Left cardiac atrium (tissue), 4 donors: ENCODE measurements at regions not wholly inside any gene's neighbourhood (a gene's known extent, or its start where the extent isn't known, plus 50 kb on each side); places are given as distances from the start of the nearest gene placed in this dataset.
"Not testable (repeated sequence)": the region's sequence is repeated elsewhere in the genome, so short reads cannot be mapped to it uniquely, and the experiment has no call there.

ENCODE experiments used
- ATAC-seq, 2 donors: fragments of 200-7000 bp; cut with Tn5 transposase; one replicate each; pipeline ENCODE4 v1.9.1; 2020; ENCODE audit warnings: mild to moderate bottlenecking in 2 of 2, moderate library complexity in 2 of 2
- DNase-seq: peaks from one replicate; pipeline ENCODE4 v3.0.0-alpha.2; 2020
- intact Hi-C, 2 donors: fragments of 100-400 bp; cut with DNase I; formaldehyde crosslinking; loops; one replicate each; pipeline versions ENCODE4 v1.14.1 to v1.15.1; 2022 to 2023
- donor health status: DM: no; HTN: yes; CAD: no.
- donor health status: DM: no; HTN: yes; CAD: no; lungs with severe emphysema.
- donor health status: DM: yes; HTN: yes; CAD: no.
- donor health status: Dilated cardiomyopathy.

DNA sequence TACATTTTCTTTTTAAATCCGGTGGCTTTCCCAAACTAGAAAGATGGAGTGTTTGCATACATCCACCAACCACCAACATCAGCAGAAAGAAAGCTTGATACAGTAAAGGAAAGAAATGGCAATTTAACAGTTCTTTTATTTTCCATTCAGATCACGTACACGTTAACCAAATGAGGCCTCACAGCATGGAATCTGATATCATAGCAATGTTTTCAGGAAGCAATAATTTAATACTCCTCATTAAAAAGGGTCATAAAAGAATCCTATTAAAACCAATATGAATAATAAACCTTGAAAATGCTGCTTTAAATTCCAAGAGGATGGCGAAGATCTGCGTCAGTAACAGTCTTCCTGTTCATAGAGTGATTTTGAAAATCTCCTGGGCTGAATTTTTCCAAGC is 1562.1 kb downstream of the KHDRBS2 start:
- DNase-seq, ATAC-seq, intact Hi-C loops: not testable (repeated sequence)

GRCh38 chr6:60695232-60695631 is 1590.8 kb downstream of the KHDRBS2 start:
- intact Hi-C loops, result no loop called here
- ATAC-seq, result no peak
- no peak for DNase-seq

DNA sequence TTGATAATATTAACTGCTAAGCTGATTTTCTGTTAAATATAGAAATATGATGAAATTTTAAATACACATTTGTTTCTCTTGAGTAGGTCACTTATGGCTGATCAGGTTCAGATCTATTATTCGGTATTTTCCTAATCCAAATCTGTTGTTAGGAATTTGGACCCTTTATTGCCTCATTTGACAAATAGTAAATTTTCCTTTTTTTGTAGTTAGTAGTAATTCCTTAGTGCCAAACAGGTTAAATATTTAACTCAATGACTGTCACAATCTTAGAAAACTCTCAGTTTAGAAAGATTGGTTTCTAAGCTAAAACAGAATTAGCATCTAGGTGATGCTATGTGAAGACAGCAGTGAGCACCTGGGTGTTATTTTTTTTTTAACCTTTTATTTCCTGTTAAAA is 1598.9 kb downstream of the KHDRBS2 start:
- intact Hi-C loops, result no loop called here
- ATAC-seq (no peak), DNase-seq (no peak)

GRCh38 chr6:60681806-60682205 is 1604.2 kb downstream of the KHDRBS2 start:
- DNase-seq (no peak), ATAC-seq (no peak)
- intact Hi-C loops, result no loop called here

DNA sequence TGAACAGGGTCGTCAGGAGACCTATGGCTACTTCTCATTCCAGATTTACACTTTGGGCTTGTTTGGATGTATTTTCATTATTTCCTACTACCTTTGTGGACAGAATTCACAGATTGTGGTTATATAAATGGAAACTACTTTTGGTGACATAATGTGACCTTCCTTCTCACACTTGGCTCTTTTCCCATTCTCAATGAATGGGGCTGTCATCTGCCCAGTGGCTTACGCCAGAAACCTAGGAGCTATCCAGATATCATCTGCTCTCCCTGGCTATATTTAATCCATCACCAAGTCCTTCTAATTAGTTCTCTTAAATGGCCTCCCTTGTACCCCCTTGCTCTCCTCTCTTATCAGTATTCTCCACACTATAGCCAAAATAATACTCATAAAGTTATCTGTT is 1606.8 kb downstream of the KHDRBS2 start:
- DNase-seq (no peak), ATAC-seq (no peak)
- intact Hi-C loops, result no loop called here

- intact Hi-C loops, result no loop called here
- no peak for ATAC-seq
- no peak for DNase-seq
Observed at GRCh38 chr6:60671369-60671768, 1614.7 kb downstream of the KHDRBS2 start.

- DNase-seq (no peak), ATAC-seq (no peak)
- intact Hi-C loops, result no loop called here
Observed at GRCh38 chr6:60670036-60670435, 1616.0 kb downstream of the KHDRBS2 start.

DNA sequence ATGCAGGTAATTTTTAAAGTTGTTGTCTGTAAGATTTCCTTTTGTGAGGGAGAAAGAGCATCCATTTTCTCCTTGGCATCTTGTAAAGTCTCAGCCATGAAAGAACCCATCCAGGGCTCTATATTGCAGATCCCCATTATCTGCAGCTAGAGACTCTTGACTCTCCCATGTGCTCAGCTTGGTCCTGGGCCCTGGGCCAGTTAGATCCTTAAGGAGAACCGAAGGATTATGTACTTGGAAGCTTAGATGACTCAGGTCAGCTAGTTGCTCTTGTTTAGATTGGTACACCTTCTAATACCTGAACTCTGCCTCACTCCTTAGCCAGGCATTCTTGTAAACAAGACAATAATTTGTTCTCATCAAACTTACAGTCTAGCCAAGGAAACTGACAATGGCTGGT is 1617.6 kb downstream of the KHDRBS2 start:
- ATAC-seq (no peak), DNase-seq (no peak)
- intact Hi-C loops, result no loop called here

DNA sequence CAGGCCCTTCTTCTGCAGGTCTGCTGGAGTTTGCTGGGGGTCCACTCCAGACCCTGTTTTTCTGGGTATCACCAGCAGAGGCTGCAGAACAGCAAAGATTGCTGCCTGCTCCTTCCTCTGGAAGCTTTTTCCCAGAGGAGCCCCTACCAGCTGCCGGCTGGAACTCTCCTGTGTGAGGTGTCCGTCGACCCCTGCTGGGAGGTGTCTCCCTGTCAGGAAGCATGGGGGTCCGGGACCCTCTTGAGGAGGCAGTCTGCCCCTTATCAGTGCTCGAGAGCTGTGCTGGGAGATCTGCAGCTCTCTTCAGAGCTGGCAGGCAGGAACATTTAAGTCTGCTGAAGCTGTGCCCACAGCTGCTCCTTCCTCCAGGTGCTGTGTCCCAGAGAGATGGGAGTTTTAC is 1622.8 kb downstream of the KHDRBS2 start:
- DNase-seq, ATAC-seq, intact Hi-C loops: not testable (repeated sequence)

- intact Hi-C loops, result no loop called here
- DNase-seq (no peak), ATAC-seq (no peak)
Observed at GRCh38 chr6:60643870-60644269, 1642.2 kb downstream of the KHDRBS2 start.

DNA sequence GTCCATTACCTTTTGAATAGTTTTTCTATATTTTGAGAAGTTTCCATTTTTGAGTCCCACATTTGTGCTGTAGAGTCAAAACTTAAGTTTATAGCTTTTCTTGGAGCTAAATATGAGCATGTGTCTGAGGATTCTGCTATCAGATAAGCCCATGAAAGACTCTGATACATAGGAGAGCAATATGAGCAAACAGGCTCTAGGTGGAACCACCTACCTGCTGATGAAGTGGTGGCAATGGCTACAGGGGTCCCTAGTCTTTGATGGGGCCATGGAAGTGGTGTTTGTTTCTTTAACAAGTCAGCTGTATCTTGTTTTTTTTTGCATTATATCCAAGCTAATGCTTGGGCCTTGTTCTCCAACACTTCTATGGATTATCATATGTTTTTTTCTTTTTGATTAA is 1646.8 kb downstream of the KHDRBS2 start:
- intact Hi-C loops, DNase-seq, ATAC-seq: not testable (repeated sequence)
